Heart left ventricle (tissue), 16 donors: ENCODE measurements at regions not wholly inside any gene's neighbourhood (a gene's known extent, or its start where the extent isn't known, plus 50 kb on each side); places are given as distances from the start of the nearest gene placed in this dataset.
"Not testable (repeated sequence)": the region's sequence is repeated elsewhere in the genome, so short reads cannot be mapped to it uniquely, and the experiment has no call there.

Source experiments
- ATAC-seq, 4 donors: fragments of 200-7000 bp; cut with Tn5 transposase; one replicate each; pipeline ENCODE4 v1.9.1; 2020 to 2022; ENCODE audit warnings: moderate library complexity in 4 of 4, mild to moderate bottlenecking in 3 of 4, moderate number of reproducible peaks in 1 of 4
- DNase-seq, 5 donors: peaks; one replicate each; pipeline ENCODE4 v3.0.0-alpha.2; 2020
- H3K27ac ChIP-seq, 12 donors: fragments of 200-600 bp; sonication (generic) in 4 of 12; one replicate each; pipeline versions ENCODE4 v1.5.0 to v1.8.0; 2016 to 2022; ENCODE audit warnings: mild to moderate bottlenecking in 2 of 12
- H3K27me3 ChIP-seq, 9 donors: fragments of 200-600 bp; sonication (generic) in 2 of 9; one replicate each; pipeline versions ENCODE4 v1.5.1 to v1.8.0; 2016 to 2022; ENCODE audit warnings: mild to moderate bottlenecking in 3 of 9
- H3K36me3 ChIP-seq, 9 donors: fragments of 200-600 bp; sonication (generic) in 2 of 9; one replicate each; pipeline versions ENCODE4 v1.5.0 to v1.8.0; 2018 to 2022; ENCODE audit warnings: mild to moderate bottlenecking in 2 of 9
- H3K4me1 ChIP-seq, 12 donors: fragments of 200-600 bp; sonication (generic) in 4 of 12; one replicate each; pipeline versions ENCODE4 v1.5.0 to v1.8.0; 2016 to 2022; ENCODE audit warnings: mild to moderate bottlenecking in 3 of 12
- H3K4me3 ChIP-seq, 12 donors: fragments of 200-600 bp; sonication (generic) in 4 of 12; one replicate each; pipeline versions ENCODE4 v1.5.0 to v1.8.0; 2017 to 2022; ENCODE audit warnings: mild to moderate bottlenecking in 9 of 12, moderate library complexity in 4 of 12
- H3K9me3 ChIP-seq, 12 donors: fragments of 200-600 bp; sonication (generic) in 4 of 12; one replicate each; pipeline versions ENCODE4 v1.5.0 to v1.8.0; 2016 to 2022; ENCODE audit warnings: mild to moderate bottlenecking in 1 of 12
- CTCF ChIP-seq, 12 donors: fragments of 200-600 bp; sonication (generic) in 4 of 12; IDR thresholded peaks; one replicate each; pipeline versions ENCODE4 v1.5.0 to v1.8.0; 2018 to 2022; ENCODE audit warnings: antibody characterized with exemption in 12 of 12, mild to moderate bottlenecking in 5 of 12
- POLR2A ChIP-seq, 2 donors: fragments of 450-650 bp; IDR thresholded peaks; one replicate each; pipeline ENCODE4 v1.6.1; 2017; ENCODE audit warnings: antibody characterized with exemption in 2 of 2, mild to moderate bottlenecking in 2 of 2, moderate library complexity in 2 of 2
- WGBS, 4 donors: extraction: QIAGEN DNeasy Blood & Tissue Kit in 2 of 4; methylation state at CpG; one replicate each; pipeline versions ENCODE4 v1.1.5 to v1.1.7; 2013 to 2018; 5-methylcytosine and 5-hydroxymethylcytosine counted together
- intact Hi-C, 10 donors: fragments of 100-400 bp; cut with DNase I; formaldehyde crosslinking; loops; one replicate each; pipeline versions ENCODE4 v1.11.1 to v1.14.2; 2022
- donor health status: ischemic (EF 13 %, LVEDD 7.1; RV severe dilation, severe dysfunction).
- donor health status: healthy with polysubstance abuse.
- donor health status: DM: no; HTN: yes; CAD: no.
- donor health status: DM: no; HTN: no; CAD: no.
- donor health status: ischemic (EF 25% LVEDD 6.9; RV normal size, moderate dysfunction).
- donor health status: ischemic (EF 25% LVEDD 5.7; RV mildly dilated, moderate dysfunction).
- donor health status: healthy.
- donor health status: DM: yes; HTN: yes; CAD: no.
- donor health status: ischemic (EF 35%, LVEDD 5.7; RV mildly dilated, moderate dysfunction).
- donor health status: nonischemic (EF 11% LVEDD 7.7; RV severe dilation, severe dysfunction).
- donor health status: DM: yes; HTN: yes; CAD: no.
- donor health status: PGD.
- donor health status: ischemic (EF 29% LVEDD 5.4; RV normal size, mild dysfunction).
- donor health status: nonischemic (EF 23%, LVEDD 6.1; RV moderate dilation, normal function).

DNA sequence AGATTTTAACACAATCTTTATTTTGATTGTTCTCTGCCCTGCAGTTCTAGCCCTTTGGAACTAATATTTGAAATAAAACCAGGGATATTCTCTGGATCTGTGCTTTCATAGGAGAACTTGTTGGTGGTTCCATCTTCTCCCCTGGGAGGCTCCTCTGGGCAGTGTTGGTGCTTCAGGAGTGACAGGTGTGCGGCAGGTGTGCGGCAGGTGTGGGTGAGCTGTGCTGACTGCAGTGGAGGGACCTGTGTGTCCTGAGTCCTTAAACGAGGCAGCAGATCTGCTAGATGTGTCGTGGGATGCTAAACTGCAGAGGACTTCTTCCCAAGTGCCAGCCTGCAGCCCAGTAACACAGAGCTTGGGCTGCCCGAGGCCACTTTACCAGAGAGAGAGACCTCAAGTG is 98.4 kb downstream of the LYZL1 start:
- Histone ChIP-seq H3K27me3 (peaks cover 0 to 2% (median 0%) of the 10 kb centered on the region in 9 donors), H3K36me3 (no peaks in the 10 kb centered on the region), H3K27ac (no peak overlapping the region), H3K4me1 (no peaks in the 10 kb centered on the region), H3K9me3 (no peaks in the 10 kb centered on the region), H3K4me3 (no peak overlapping the region)
- DNase-seq (no peak), ATAC-seq (no peak)
- 62 to 76% (median 66%) methylated on average over 5 of the region's 5 CpGs for WGBS, 4 donors
- TF ChIP-seq CTCF (IDR thresholded peaks at IDR 0.05) (no peak), POLR2A (IDR thresholded peaks at IDR 0.05) (no peak)
- intact Hi-C loops, result loop anchor here in 6 of 10 donors (2.0 to 10.0 kb wide), 6 partner anchors 58 to 458 kb away; no protein-coding TSS in a partner anchor

GRCh38 chr10:29388112-29388511 is 99.2 kb downstream of the LYZL1 start:
- not testable (repeated sequence) for H3K27me3 ChIP-seq, H3K36me3 ChIP-seq, H3K4me1 ChIP-seq, ATAC-seq, H3K4me3 ChIP-seq, DNase-seq, H3K9me3 ChIP-seq, H3K27ac ChIP-seq
- WGBS, 4 donors, result 46 to 75% (median 60%) methylated on average over 2 of the region's 2 CpGs
- intact Hi-C loops, result loop anchor here in 4 of 10 donors (5.0 to 10.0 kb wide), 3 partner anchors 57 to 457 kb away; no protein-coding TSS in a partner anchor

DNA sequence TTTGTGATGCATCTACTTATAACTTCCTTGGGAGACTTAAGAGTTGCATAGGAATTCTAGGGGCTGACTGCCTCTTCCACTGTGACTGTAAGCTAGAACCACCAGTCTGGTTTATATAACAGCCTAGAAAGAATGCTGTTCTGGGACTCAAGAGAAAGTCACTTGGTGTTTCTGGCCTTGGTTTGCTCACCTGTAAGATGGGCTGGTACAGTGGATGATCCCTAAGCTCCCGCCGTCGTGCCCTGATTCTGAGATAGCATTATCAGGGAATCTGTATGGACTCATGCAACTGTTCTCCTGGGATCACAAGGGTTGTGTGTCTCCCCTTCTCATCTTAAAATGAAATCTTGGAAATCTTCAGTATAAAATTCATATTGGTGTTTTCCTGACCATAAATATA is 100.6 kb downstream of the LYZL1 start:
- TF ChIP-seq CTCF (IDR thresholded peaks at IDR 0.05) (no peak), POLR2A (IDR thresholded peaks at IDR 0.05) (no peak)
- H3K27ac ChIP-seq, result no peak overlapping the region
- no peaks in the 10 kb centered on the region for H3K9me3 ChIP-seq
- intact Hi-C loops, result loop anchor here in 4 of 10 donors (5.0 to 10.0 kb wide), 3 partner anchors 55 to 455 kb away; no protein-coding TSS in a partner anchor
- DNase-seq, result no peak
- no peak for ATAC-seq
- H3K4me3 ChIP-seq, result no peak overlapping the region
- H3K27me3 ChIP-seq, result peaks cover 0 to 2% (median 0%) of the 10 kb centered on the region in 9 donors
- no peaks in the 10 kb centered on the region for H3K4me1 ChIP-seq
- 89 to 96% (median 91%) methylated on average over 3 of the region's 3 CpGs for WGBS, 4 donors
- no peaks in the 10 kb centered on the region for H3K36me3 ChIP-seq

DNA sequence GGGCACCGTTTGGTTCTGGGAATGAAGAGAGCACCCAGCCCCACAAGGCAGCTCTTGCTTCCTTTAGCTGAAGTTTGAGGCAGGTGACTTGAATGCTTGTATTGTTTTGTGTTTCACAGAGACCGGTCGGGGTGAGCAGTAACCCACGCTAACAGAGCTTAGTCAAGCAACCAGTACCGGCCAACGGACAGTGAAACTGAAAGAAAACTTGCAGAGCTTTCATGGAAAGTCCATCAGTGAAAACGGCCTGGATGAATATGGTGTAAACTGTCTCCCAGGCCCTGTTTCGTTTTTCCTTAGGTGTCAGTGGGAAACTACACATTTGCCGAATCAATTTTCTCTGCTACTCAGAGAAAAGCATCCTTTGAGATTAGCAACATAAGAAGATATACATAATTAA is 101.1 kb downstream of the LYZL1 start:
- DNase-seq (no peak), ATAC-seq (peak in 1 of 4 donors; percentile 26)
- intact Hi-C loops, result loop anchor here in 5 of 10 donors (5.0 to 10.0 kb wide), 3 partner anchors 55 to 455 kb away; no protein-coding TSS in a partner anchor
- no peak overlapping the region for H3K27ac ChIP-seq
- WGBS, 4 donors, result 65 to 82% (median 71%) methylated on average over 9 of the region's 9 CpGs
- H3K27me3 ChIP-seq, result peaks cover 0 to 2% (median 0%) of the 10 kb centered on the region in 9 donors
- H3K36me3 ChIP-seq, result no peaks in the 10 kb centered on the region
- H3K4me1 ChIP-seq, result no peaks in the 10 kb centered on the region
- H3K4me3 ChIP-seq, result peak overlapping the region in 1 of 12 donors; percentile 2
- no peaks in the 10 kb centered on the region for H3K9me3 ChIP-seq
- no peak for TF ChIP-seq CTCF (IDR thresholded peaks at IDR 0.05)
- no peak for TF ChIP-seq POLR2A (IDR thresholded peaks at IDR 0.05)
